ENCODE measurements at regions not wholly inside any gene's neighbourhood (a gene's known extent, or its start where the extent isn't known, plus 50 kb on each side); places are given as distances from the start of the nearest gene placed in this dataset.

GRCh38 chr19:27676877-27677276 is 1536.1 kb downstream of the UQCRFS1 start:
- TF ChIP-seq CTCF (conservative IDR thresholded peaks at IDR 0.05; ENCODE audit: low read length) (no peak), EZH2phosphoT487 (IDR thresholded peaks at IDR 0.05; ENCODE audit: borderline replicate concordance) (no peak)

Data from Loucy (cell line).